Mucosa of descending colon (tissue), 3 donors: ENCODE measurements at regions not wholly inside any gene's neighbourhood (a gene's known extent, or its start where the extent isn't known, plus 50 kb on each side); places are given as distances from the start of the nearest gene placed in this dataset.

ENCODE experiments used
- ATAC-seq: fragments of 200-7000 bp; cut with Tn5 transposase; one replicate; pipeline ENCODE4 v1.9.1; 2020; ENCODE audit warnings: mild to moderate bottlenecking, moderate library complexity
- DNase-seq, 3 donors: peaks; one replicate each; pipeline ENCODE4 v3.0.0-alpha.2; 2020
- H3K36me3 ChIP-seq: fragments of 200-600 bp; one replicate; pipeline ENCODE4 v1.8.0; 2021; ENCODE audit warnings: low read depth, mild to moderate bottlenecking
- H3K4me1 ChIP-seq: fragments of 200-600 bp; one replicate; pipeline ENCODE4 v1.8.0; 2021; ENCODE audit warnings: low read depth, mild to moderate bottlenecking
- H3K4me3 ChIP-seq: fragments of 200-600 bp; one replicate; pipeline ENCODE4 v1.8.0; 2021; ENCODE audit warnings: mild to moderate bottlenecking
- H3K9me3 ChIP-seq: fragments of 200-600 bp; one replicate; pipeline ENCODE4 v1.8.0; 2021; ENCODE audit warnings: mild to moderate bottlenecking
- CTCF ChIP-seq: fragments of 200-600 bp; IDR thresholded peaks from one replicate; pipeline ENCODE4 v1.8.0; 2022; ENCODE audit warnings: antibody characterized with exemption, mild to moderate bottlenecking
- intact Hi-C, 2 donors: fragments of 100-400 bp; cut with DNase I in 1 of 2; cut with micrococcal nuclease in 1 of 2; formaldehyde crosslinking; loops; one replicate each; pipeline versions ENCODE4 v1.11.0 to v1.11.1; 2022; cut with DNase I, micrococcal nuclease
- donor health status: DM: no; HTN: no; CAD: no; lungs with moderate emphysema.
- donor health status: DM: no; HTN: no; CAD: no.
- donor health status: DM: no; HTN: yes; CAD: no.

GRCh38 chr5:84494453-84494852 is 109.8 kb upstream of the EDIL3 start:
- TF ChIP-seq CTCF: no peak
- intact Hi-C loops: no loop called here
- no peaks in the 10 kb centered on the region for H3K36me3 ChIP-seq
- no peaks in the 10 kb centered on the region for H3K9me3 ChIP-seq
- H3K4me1 ChIP-seq: no peaks in the 10 kb centered on the region
- no peak overlapping the region for H3K4me3 ChIP-seq
- DNase-seq (no peak), ATAC-seq (no peak)

GRCh38 chr5:84487963-84488362 is 103.3 kb upstream of the EDIL3 start:
- intact Hi-C loops: no loop called here
- ATAC-seq: no peak
- TF ChIP-seq CTCF: no peak
- H3K36me3 ChIP-seq: no peaks in the 10 kb centered on the region
- no peak for DNase-seq
- no peak overlapping the region for H3K4me3 ChIP-seq
- no peaks in the 10 kb centered on the region for H3K4me1 ChIP-seq
- no peaks in the 10 kb centered on the region for H3K9me3 ChIP-seq

- H3K9me3 ChIP-seq: no peaks in the 10 kb centered on the region
- H3K4me1 ChIP-seq: no peaks in the 10 kb centered on the region
- no peak overlapping the region for H3K4me3 ChIP-seq
- ATAC-seq (no peak), DNase-seq (no peak)
- intact Hi-C loops: loop anchor here in 1 of 2 donors (5.0 kb wide), 1 partner anchor 524 kb away; no protein-coding TSS in a partner anchor
- H3K36me3 ChIP-seq: no peaks in the 10 kb centered on the region
- no peak for TF ChIP-seq CTCF
Measured at GRCh38 chr5:84480873-84481637, 96.4 kb upstream of the EDIL3 start.

- no peaks in the 10 kb centered on the region for H3K4me1 ChIP-seq
- intact Hi-C loops: no loop called here
- ATAC-seq: no peak
- H3K36me3 ChIP-seq: no peaks in the 10 kb centered on the region
- no peak overlapping the region for H3K4me3 ChIP-seq
- TF ChIP-seq CTCF: no peak
- H3K9me3 ChIP-seq: no peaks in the 10 kb centered on the region
- no peak for DNase-seq
Measured at GRCh38 chr5:84478603-84479002, 93.9 kb upstream of the EDIL3 start.

- DNase-seq (no peak), ATAC-seq (no peak)
- H3K4me1 ChIP-seq: no peaks in the 10 kb centered on the region
- H3K4me3 ChIP-seq: no peak overlapping the region
- TF ChIP-seq CTCF: no peak
- intact Hi-C loops: no loop called here
- H3K36me3 ChIP-seq: no peaks in the 10 kb centered on the region
- H3K9me3 ChIP-seq: no peaks in the 10 kb centered on the region
Measured at GRCh38 chr5:84477485-84477884, 92.8 kb upstream of the EDIL3 start.
